Anterior cingulate cortex (tissue), 58 donors: ENCODE measurements at regions not wholly inside any gene's neighbourhood (a gene's known extent, or its start where the extent isn't known, plus 50 kb on each side); places are given as distances from the start of the nearest gene placed in this dataset.
"Not testable (repeated sequence)": the region's sequence is repeated elsewhere in the genome, so short reads cannot be mapped to it uniquely, and the experiment has no call there.

Source experiments
- DNase-seq, 58 donors: peaks; one replicate each; lab custom pipeline; 2025; lab: John Stamatoyannopoulos, UW

GRCh38 chr11:31964181-31964580 lies 126.7 kb upstream of the RCN1 start:
- DNase-seq, result no peak

GRCh38 chr11:31960126-31960525 lies 130.7 kb upstream of the RCN1 start:
- no peak for DNase-seq

GRCh38 chr11:31959716-31960115 lies 131.2 kb upstream of the RCN1 start:
- DNase-seq, result no peak

GRCh38 chr11:31958076-31958735 lies 132.7 kb upstream of the RCN1 start:
- peak in 47 of 58 donors; percentile 1 to 68 (median 22) for DNase-seq

DNA sequence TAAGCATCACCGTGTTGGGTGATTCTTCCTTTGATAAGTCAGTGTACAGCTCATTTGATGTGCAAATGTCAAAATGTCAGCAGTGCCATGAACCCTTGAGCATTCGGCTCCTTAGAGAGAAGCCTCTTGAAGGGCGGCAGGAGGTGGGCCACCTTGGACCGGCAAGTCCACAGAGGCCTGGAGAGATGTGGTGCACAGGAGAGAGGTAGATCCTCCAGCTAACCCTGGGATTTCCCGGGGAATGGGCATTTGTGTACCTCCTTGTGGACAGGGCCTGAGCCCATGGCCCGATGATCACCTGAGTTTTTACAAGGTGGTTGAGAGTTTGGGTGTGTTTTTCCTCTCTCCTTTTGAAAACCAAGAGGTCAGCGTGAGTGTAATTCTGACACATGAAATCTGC lies 133.2 kb upstream of the RCN1 start:
- DNase-seq, result no peak

GRCh38 chr11:31956310-31956709 lies 134.6 kb upstream of the RCN1 start:
- no peak for DNase-seq

DNA sequence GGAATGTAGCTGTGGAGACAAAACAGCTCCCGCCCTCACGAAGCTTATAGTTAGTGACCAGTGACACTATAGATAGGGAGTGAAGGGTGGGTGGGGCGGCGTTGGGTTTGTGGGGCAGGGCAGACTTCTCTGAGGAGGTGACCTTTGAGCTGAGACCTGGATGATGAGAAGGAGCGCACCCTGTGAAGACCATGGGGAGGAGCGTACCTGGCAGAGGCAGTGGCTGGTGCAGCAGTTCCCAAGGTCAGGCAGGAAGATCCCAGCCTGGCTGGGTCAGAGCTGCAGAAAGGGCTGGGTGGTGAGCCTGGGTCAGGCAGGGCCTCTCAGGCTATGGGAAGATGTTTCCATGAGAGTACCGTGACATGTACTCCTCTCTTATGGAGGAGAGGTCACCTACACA lies 135.0 kb upstream of the RCN1 start:
- DNase-seq, result no peak

- DNase-seq, result no peak
These were observed 137.0 kb upstream of the RCN1 start for GRCh38 chr11:31953803-31954327.

GRCh38 chr11:31949733-31950200 lies 138.6 kb upstream of the PAX6 start:
- not testable (repeated sequence) for DNase-seq

DNA sequence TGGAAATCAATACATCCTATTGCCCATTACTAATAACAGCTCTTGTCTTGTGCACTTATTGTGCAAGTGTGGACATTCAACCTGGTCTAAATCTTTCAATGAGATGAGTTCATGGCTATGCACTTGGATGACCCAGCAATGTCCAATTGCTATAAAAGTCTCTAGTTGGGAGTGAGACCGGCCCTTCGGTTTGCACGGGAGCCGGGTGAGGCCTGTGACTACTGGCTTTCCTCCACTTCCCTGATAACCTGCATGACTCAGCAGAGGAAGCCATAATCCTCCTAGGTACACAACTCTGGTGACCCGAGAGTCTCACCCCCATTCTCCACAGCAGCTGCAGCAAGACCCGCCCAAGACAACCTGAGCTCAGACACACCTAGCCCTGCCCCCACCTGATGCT lies 135.9 kb upstream of the PAX6 start:
- DNase-seq, result no peak

GRCh38 chr11:31943056-31943780 lies 132.1 kb upstream of the PAX6 start:
- DNase-seq, result no peak

- DNase-seq, result no peak
These were observed 129.4 kb upstream of the PAX6 start for GRCh38 chr11:31940371-31941037.

- DNase-seq, result no peak
These were observed 127.9 kb upstream of the PAX6 start for GRCh38 chr11:31939004-31939403.

DNA sequence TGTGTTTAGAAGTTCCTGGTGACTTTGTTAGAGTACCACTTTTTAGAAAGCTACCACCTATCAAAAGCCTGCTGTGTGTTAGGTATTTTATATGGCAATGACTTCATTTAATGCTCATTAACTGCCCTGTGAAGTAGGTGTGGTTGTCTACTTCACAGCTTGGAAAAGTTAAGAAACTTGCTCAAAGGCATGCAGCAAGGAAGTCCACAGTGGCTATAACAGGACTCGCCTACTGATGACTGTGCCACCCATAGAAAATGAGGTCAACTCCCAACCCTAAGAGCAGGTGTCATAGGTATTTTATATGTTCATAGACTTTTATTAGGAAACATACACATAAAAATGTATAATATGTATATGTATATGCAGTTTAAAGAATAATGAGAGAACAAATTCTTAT lies 125.2 kb upstream of the PAX6 start:
- DNase-seq, result no peak

- DNase-seq, result no peak
These were observed 121.8 kb upstream of the PAX6 start for GRCh38 chr11:31932879-31933278.

GRCh38 chr11:31927982-31928381 lies 116.9 kb upstream of the PAX6 start:
- DNase-seq, result no peak

DNA sequence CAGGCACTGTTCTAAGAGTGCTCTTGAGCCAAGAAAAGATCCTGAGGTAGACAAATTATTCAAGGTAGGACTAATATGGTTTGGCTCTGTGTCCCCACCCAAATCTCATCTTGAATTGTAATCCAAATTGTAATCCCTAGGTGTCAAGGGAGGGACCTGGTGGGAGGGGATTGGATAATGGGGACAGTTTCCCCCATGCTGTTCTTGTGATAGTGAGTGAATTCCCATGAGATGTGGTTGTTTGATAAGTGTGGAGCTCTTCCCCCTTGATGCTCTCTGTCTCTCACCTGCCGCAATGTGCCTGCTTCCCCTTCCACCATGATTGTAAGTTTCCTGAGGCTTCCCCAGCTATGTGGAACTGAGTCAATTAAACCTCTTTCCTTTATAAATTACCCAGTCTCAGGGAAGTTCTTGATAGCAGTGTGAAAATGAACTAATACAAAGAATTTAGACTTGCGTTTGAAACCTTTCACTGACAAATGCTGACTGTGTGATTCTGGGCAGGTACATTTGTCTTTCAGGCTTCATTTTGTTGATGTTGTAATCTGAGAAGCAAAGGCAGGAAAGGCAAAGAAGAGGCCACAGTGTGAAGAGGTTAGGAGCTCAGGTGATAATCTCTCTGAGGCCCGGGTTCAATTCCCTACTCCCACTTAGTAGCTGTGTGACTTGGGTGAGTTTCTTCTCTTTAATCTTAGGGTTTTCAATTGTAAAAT lies 115.8 kb upstream of the PAX6 start:
- no peak for DNase-seq

- no peak for DNase-seq
These were observed 115.0 kb upstream of the PAX6 start for GRCh38 chr11:31926106-31926505.

- no peak for DNase-seq
These were observed 111.3 kb upstream of the PAX6 start for GRCh38 chr11:31922450-31922849.

DNA sequence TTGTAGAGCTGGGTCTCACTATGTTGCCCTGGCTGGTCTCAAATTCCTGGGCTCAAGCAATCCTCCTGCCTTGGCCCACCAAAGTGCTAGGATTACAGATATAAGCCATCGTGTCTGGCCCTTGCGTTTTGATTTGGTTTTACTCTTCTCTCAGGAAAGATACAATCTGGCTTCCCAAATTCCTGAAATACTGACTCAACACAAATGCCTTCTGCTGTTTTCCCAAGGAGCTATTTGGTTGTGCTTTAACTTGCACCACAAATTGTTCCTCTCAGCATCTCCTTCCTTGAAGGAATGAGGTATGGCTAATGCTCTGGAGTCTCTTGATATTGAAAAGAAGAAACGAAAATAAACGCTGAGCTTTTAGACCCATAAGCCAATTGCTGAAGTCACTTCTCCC lies 110.0 kb upstream of the PAX6 start:
- DNase-seq, result no peak

- DNase-seq, result no peak
These were observed 108.1 kb upstream of the PAX6 start for GRCh38 chr11:31919175-31919574.
